ENCODE measurements at regions not wholly inside any gene's neighbourhood (a gene's known extent, or its start where the extent isn't known, plus 50 kb on each side); places are given as distances from the start of the nearest gene placed in this dataset.

DNA sequence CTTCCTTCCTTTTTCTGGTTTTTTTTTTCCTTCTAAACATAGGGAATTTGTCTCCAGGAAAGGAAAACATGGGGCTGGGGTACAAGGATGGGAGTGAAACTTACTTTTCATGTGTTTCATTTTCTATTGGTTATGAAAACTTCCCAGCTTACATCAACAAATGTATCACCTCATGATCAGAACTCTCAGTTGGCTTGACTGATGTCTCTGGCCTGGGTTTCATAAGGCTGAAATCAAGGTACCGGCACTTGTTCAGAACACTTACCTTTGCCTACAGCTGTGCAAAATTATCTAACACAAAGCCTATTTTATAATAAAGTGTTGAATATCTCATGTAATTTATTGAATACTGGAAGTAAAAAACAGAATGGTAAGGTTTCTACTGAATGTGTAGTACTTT, 91.8 kb upstream of the STT3B start:
- TF ChIP-seq, protein P1, sequence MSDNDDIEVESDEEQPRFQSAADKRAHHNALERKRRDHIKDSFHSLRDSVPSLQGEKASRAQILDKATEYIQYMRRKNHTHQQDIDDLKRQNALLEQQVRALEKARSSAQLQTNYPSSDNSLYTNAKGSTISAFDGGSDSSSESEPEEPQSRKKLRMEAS (IDR thresholded peaks at IDR 0.05; ENCODE audit: low read depth, low read length), result no peak
- TF ChIP-seq, protein P2, sequence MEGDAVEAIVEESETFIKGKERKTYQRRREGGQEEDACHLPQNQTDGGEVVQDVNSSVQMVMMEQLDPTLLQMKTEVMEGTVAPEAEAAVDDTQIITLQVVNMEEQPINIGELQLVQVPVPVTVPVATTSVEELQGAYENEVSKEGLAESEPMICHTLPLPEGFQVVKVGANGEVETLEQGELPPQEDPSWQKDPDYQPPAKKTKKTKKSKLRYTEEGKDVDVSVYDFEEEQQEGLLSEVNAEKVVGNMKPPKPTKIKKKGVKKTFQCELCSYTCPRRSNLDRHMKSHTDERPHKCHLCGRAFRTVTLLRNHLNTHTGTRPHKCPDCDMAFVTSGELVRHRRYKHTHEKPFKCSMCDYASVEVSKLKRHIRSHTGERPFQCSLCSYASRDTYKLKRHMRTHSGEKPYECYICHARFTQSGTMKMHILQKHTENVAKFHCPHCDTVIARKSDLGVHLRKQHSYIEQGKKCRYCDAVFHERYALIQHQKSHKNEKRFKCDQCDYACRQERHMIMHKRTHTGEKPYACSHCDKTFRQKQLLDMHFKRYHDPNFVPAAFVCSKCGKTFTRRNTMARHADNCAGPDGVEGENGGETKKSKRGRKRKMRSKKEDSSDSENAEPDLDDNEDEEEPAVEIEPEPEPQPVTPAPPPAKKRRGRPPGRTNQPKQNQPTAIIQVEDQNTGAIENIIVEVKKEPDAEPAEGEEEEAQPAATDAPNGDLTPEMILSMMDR (IDR thresholded peaks at IDR 0.05; ENCODE audit: low read depth, low read length), result no peak
- no peak for TF ChIP-seq POLR2A (IDR thresholded peaks at IDR 0.05; ENCODE audit: extremely low read depth, insufficient read length)
